ENCODE measurements at regions not wholly inside any gene's neighbourhood (a gene's known extent, or its start where the extent isn't known, plus 50 kb on each side); places are given as distances from the start of the nearest gene placed in this dataset.

DNA sequence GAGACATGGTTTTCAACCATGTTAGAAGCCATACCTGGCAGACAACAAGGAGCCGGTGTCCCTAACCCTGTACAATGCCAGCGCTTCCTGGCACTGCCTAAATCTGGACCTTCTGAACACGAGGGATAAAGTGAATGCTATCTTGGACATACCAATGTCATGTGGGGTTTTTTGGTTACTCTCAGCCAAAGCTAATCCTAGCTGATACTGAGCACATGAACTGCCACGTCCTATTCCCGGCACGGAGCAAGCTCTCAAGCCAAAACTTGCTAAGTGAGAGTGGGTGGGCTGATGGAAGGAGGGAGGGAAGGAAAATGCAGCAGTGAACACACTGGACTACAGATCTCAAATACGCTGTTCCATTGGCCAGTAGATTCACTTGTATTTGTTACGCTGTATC lies 226.1 kb downstream of the BCOR start:
- Mint-ChIP-seq H3K4me1 (peaks cover 16 to 19% of the 10 kb centered on the region in 2 donors), H3K27me3 (ENCODE audit: low read depth in 2 of 2) (peaks cover 23 to 35% of the 10 kb centered on the region in 2 donors), H3K4me3 (no peak overlapping the region), H3K9me3 (no peaks in the 10 kb centered on the region), H3K36me3 (no peaks in the 10 kb centered on the region), H3K27ac (no peak overlapping the region)
- Histone ChIP-seq H3K9me3 (ENCODE audit: control insufficient read depth, insufficient read depth, low read length) (no peaks in the 10 kb centered on the region), H3K27me3 (ENCODE audit: control insufficient read depth, insufficient read depth, low read length) (peaks cover 2% of the 10 kb centered on the region), H3K4me3 (ENCODE audit: low read length) (no peak overlapping the region), H3K4me1 (ENCODE audit: control insufficient read depth, insufficient read depth, low read length) (peaks cover 28% of the 10 kb centered on the region), H3K36me3 (ENCODE audit: control insufficient read depth, insufficient read depth, low read length) (no peaks in the 10 kb centered on the region), H3K27ac (ENCODE audit: low read length) (no peak overlapping the region)
- intact Hi-C loops (cut with micrococcal nuclease) = loop anchor here (2.0 kb wide), 1 partner anchor 17 kb away; no protein-coding TSS in a partner anchor
- ATAC-seq (no peak), DNase-seq (no peak)
- whole genome bisulfite sequencing (ENCODE audit: insufficient coverage) = 83% methylated on average over 6 of the region's 8 CpGs
- TF ChIP-seq, protein P1, sequence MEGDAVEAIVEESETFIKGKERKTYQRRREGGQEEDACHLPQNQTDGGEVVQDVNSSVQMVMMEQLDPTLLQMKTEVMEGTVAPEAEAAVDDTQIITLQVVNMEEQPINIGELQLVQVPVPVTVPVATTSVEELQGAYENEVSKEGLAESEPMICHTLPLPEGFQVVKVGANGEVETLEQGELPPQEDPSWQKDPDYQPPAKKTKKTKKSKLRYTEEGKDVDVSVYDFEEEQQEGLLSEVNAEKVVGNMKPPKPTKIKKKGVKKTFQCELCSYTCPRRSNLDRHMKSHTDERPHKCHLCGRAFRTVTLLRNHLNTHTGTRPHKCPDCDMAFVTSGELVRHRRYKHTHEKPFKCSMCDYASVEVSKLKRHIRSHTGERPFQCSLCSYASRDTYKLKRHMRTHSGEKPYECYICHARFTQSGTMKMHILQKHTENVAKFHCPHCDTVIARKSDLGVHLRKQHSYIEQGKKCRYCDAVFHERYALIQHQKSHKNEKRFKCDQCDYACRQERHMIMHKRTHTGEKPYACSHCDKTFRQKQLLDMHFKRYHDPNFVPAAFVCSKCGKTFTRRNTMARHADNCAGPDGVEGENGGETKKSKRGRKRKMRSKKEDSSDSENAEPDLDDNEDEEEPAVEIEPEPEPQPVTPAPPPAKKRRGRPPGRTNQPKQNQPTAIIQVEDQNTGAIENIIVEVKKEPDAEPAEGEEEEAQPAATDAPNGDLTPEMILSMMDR (IDR thresholded peaks at IDR 0.05) = no peak

DNA sequence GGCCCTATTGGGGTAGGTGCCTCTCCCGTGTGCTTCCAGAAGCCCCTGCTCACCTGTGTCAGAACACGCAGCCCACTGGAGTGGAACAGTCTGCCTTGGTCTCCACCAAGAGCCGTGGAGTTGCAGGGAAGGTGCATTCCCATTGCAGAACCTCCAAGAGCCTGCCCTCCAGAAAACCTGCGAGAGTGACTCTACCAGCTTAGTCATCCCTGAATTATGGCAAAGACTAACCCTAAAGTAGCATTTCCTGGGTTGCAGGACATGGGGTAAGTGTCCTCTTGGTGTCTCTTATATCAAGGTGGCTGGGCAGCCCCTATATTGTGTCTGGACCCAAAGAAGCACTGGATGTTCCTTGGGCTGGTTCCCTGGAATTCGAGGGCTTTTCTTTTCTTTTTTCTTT lies 224.6 kb downstream of the BCOR start:
- Mint-ChIP-seq H3K9me3 (no peaks in the 10 kb centered on the region), H3K4me1 (peaks cover 16 to 19% of the 10 kb centered on the region in 2 donors), H3K4me3 (no peak overlapping the region), H3K27me3 (ENCODE audit: low read depth in 2 of 2) (peaks cover 23 to 28% of the 10 kb centered on the region in 2 donors), H3K36me3 (no peaks in the 10 kb centered on the region), H3K27ac (no peak overlapping the region)
- Histone ChIP-seq H3K9me3 (ENCODE audit: control insufficient read depth, insufficient read depth, low read length) (no peaks in the 10 kb centered on the region), H3K4me1 (ENCODE audit: control insufficient read depth, insufficient read depth, low read length) (peaks cover 28% of the 10 kb centered on the region), H3K27me3 (ENCODE audit: control insufficient read depth, insufficient read depth, low read length) (peaks cover 4% of the 10 kb centered on the region), H3K4me3 (ENCODE audit: low read length) (no peak overlapping the region), H3K36me3 (ENCODE audit: control insufficient read depth, insufficient read depth, low read length) (no peaks in the 10 kb centered on the region), H3K27ac (ENCODE audit: low read length) (no peak overlapping the region)
- 100% methylated on average over 4 of the region's 5 CpGs for WGBS (ENCODE audit: insufficient coverage)
- ATAC-seq = no peak
- intact Hi-C loops (cut with micrococcal nuclease) = no loop called here
- TF ChIP-seq, protein P1 (IDR thresholded peaks at IDR 0.05) = no peak
- no peak for DNase-seq

DNA sequence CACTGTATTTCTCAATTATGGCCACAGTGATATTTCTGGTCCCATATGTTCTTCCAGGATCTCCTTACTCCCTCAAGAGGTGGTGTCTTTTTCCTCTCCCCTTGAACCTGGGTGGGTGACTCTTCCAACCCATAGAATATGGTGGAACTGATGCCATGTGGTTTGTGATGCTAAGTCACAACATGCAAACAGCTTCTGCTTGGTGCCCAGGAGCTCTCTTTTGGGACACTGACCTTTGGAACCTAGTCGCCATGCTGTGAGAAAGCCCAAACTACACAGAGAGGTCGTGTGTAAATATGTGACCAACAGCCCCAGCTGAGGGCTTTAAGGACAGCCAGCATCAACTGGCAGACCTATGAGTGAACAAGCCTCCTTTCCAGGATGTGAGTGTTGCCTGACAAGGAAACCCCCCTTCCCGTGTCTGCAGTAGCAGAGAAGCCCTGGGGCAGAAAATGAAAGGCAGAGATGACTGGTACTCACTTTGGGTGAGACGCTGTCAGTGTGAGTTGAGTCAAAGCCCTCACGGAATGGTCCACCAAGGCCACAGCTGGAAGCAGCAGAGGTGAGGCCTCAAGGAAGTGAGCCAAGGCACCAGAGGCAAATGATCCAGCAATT lies 223.4 kb downstream of the BCOR start:
- TF ChIP-seq, protein P1 (IDR thresholded peaks at IDR 0.05) = no peak
- Histone ChIP-seq H3K4me3 (ENCODE audit: low read length) (no peak overlapping the region), H3K9me3 (ENCODE audit: control insufficient read depth, insufficient read depth, low read length) (no peaks in the 10 kb centered on the region), H3K36me3 (ENCODE audit: control insufficient read depth, insufficient read depth, low read length) (no peaks in the 10 kb centered on the region), H3K27ac (ENCODE audit: low read length) (no peak overlapping the region), H3K4me1 (ENCODE audit: control insufficient read depth, insufficient read depth, low read length) (peaks cover 21% of the 10 kb centered on the region), H3K27me3 (ENCODE audit: control insufficient read depth, insufficient read depth, low read length) (peaks cover 4% of the 10 kb centered on the region)
- peaks cover 23 to 25% of the 10 kb centered on the region in 2 donors for H3K27me3 Mint-ChIP-seq (ENCODE audit: low read depth in 2 of 2)
- WGBS (ENCODE audit: insufficient coverage) = 69% methylated on average over 5 of the region's 5 CpGs
- no peak overlapping the region for H3K4me3 Mint-ChIP-seq
- H3K27ac Mint-ChIP-seq = no peak overlapping the region
- intact Hi-C loops (cut with micrococcal nuclease) = no loop called here
- DNase-seq (peak in 1 of 2 donors; percentile 53), ATAC-seq (peak in 1 of 3 donors; percentile 16)
- H3K4me1 Mint-ChIP-seq = peaks cover 9 to 16% of the 10 kb centered on the region in 2 donors
- H3K36me3 Mint-ChIP-seq = no peaks in the 10 kb centered on the region
- H3K9me3 Mint-ChIP-seq = no peaks in the 10 kb centered on the region

All from natural killer cell (primary cell).